WI38 (cell line): ENCODE measurements at regions not wholly inside any gene's neighbourhood (a gene's known extent, or its start where the extent isn't known, plus 50 kb on each side); places are given as distances from the start of the nearest gene placed in this dataset.

Experiments used
- H3K4me3 ChIP-seq: 2 replicates; pipeline ENCODE4 v1.5.1; 2011; ENCODE audit warnings: low read depth, mild to moderate bottlenecking, control low read depth, low read length
- CTCF ChIP-seq: IDR thresholded peaks from 2 replicates; pipeline ENCODE4 v1.5.1; 2012; ENCODE audit warnings: low read depth, mild to moderate bottlenecking, control low read depth, low read length

- no peak overlapping the region for H3K4me3 ChIP-seq
- TF ChIP-seq CTCF, result no peak
Observed at GRCh38 chr2:136639651-136640050, 125.7 kb upstream of the THSD7B start.

- TF ChIP-seq CTCF, result no peak
- H3K4me3 ChIP-seq, result no peak overlapping the region
Observed at GRCh38 chr2:136638193-136638592, 127.2 kb upstream of the THSD7B start.

GRCh38 chr2:136637402-136637801, 127.9 kb upstream of the THSD7B start:
- no peak for TF ChIP-seq CTCF
- no peak overlapping the region for H3K4me3 ChIP-seq

- H3K4me3 ChIP-seq, result no peak overlapping the region
- TF ChIP-seq CTCF, result no peak
Observed at GRCh38 chr2:136628490-136628889, 136.9 kb upstream of the THSD7B start.

- TF ChIP-seq CTCF, result no peak
- no peak overlapping the region for H3K4me3 ChIP-seq
Observed at GRCh38 chr2:136613096-136613495, 152.2 kb upstream of the THSD7B start.

GRCh38 chr2:136612079-136612478, 153.3 kb upstream of the THSD7B start:
- TF ChIP-seq CTCF, result no peak
- no peak overlapping the region for H3K4me3 ChIP-seq

- H3K4me3 ChIP-seq, result no peak overlapping the region
- no peak for TF ChIP-seq CTCF
Observed at GRCh38 chr2:136611451-136611850, 153.9 kb upstream of the THSD7B start.
